ENCODE measurements at regions not wholly inside any gene's neighbourhood (a gene's known extent, or its start where the extent isn't known, plus 50 kb on each side); places are given as distances from the start of the nearest gene placed in this dataset.

- TF ChIP-seq ASH2L (IDR thresholded peaks at IDR 0.05; ENCODE audit: low read length) (no peak), CTBP2 (IDR thresholded peaks at IDR 0.05; ENCODE audit: borderline replicate concordance, insufficient read depth, insufficient read length, low read length) (no peak), BCL11A (IDR thresholded peaks at IDR 0.05; ENCODE audit: low read depth in 2 of 2, low read length in 2 of 2) (no peak), RXRA (IDR thresholded peaks at IDR 0.05; ENCODE audit: insufficient read depth, low read depth, low read length) (no peak), CREB1 (IDR thresholded peaks at IDR 0.05) (no peak), CHD1 (IDR thresholded peaks at IDR 0.05; ENCODE audit: low read depth, low read length) (no peak), RNF2 (IDR thresholded peaks at IDR 0.05; ENCODE audit: borderline replicate concordance, low read depth, low read length, missing control alignments, poor library complexity, severe bottlenecking) (no peak), MAX (IDR thresholded peaks at IDR 0.05) (no peak)
Observed at GRCh38 chr21:25416669-25417068, 190.6 kb downstream of the MRPL39 start (continued).
